ENCODE measurements at regions not wholly inside any gene's neighbourhood (a gene's known extent, or its start where the extent isn't known, plus 50 kb on each side); places are given as distances from the start of the nearest gene placed in this dataset.

DNA sequence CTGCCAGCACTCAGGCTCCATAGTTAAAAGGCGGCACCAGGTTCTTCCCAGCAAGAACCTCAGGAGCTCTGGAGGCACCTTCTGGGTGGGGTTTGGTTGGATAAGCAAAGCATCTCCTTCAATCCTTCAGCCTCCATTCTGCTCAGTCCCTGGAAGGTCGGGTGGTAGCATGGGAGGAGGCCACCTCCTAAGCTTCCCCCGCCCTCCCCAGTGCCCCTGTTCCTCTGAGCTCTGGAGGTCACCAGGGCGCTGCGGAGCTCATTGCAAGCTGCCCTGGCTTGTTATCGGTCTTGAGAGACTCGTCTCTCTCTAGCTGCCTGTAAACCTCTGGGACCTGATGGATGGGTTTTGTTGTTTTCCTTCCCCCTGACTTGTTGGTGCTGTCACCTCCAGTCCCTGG, 124.8 kb downstream of the RPLP1 start:
- no peak for DNase-seq

DNA sequence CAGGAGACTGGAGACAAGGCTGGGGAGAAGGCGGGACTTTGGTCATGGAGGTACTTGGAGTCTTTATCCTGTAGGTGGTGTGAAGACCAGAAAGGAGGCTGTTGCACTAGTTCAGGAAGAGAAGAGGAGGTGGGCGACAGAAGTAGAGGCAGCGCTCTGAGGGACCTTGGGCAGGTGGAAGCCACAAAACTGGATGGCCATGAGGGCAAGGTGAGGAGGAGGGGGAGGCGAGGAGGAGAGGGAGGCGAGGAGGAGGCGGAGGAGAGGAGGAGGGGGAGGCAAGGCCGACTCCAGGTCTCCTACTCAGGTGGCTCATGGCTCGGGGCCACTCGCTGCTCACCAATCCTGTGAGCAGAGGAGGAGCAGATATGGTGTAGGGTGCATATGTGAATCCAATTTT, 125.6 kb downstream of the RPLP1 start:
- DNase-seq: no peak

DNA sequence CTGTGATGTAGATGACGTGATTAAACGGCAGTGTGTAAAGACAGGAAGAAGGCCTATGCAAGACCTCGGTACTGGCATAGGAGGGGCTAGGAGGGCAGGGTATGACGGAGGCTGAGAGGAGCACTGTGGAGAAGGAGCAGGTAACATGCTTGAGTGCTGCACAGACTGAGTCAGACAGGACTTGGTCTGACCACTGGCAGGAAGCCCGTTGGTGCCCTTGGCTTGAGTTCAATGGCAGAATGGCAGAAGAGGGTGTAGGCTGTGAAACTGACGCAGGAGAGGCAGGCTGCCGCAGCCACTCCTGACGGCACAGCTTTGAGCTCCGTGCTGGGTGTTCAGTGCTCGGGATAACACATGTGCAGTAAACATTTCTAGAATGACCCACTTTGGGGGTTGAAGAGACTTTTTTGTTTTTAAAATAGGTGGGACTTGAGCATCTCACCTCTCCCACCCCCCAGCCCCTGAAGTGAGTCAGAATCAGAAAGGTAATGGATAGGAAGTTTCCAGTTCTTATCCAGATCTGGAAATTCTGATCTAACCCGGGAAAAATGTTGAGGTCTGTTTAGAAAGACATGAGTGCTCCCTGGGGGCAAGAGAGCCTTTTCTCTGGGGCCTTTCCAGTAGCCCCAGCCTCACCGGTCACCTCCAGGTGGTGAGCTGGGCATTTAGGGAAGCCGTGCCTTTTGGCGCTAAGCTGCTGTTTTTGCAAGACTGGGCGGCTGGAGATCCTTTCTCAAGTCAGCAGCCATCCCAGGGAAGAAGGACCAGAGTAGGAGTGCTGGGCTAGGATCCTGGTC, 126.4 kb downstream of the RPLP1 start:
- DNase-seq: no peak

DNA sequence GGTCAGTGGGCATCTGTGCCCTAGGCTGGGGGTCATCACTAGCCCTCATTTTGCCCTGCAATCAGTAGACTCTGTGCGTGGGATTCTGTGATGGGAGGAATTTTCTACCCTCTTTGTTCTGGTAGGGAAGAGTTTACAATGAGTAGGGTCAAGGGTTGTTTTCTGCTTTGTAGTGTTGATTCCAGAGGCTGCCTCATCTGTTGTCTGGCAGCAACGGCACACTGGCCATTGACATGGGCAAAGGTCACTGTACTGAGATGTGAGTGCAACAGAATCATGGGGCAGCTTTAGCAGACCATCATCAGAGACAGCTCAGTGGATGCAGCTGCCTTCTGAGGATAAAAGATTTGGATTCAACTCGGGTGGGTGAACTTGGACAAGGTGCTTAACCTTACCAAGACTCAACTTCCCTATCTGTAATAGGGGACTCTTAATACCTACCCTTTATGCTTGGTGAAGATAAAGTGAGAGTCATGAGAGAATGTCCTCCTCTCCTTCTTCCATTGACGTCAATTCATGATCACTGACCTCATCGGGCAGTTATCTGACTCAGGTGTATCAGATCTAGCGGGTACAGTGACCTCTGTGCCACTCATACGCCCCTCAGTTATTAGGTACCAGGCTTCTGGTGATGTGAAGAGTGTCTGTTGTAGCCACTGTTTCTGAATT, 127.5 kb downstream of the RPLP1 start:
- no peak for DNase-seq

DNA sequence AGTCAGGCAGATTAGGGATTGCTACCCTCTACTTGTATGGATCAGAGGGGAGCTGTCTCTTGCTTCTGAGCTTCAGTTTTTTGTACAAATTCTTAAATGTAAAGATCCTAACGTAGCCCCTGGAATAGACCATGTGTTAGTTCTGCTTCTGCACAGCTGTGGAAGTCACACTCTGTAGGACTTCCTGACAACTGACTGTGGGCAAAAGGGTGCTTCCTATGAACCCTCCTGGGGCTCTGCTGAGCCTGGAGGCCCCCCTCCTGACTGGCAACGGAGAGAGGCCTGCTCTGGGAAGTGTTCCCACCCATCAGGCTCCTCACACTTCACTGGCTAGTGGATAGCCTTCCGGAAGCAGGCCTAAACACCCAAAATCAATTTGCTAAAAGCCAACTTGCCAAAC, 131.0 kb downstream of the RPLP1 start:
- DNase-seq: no peak

DNA sequence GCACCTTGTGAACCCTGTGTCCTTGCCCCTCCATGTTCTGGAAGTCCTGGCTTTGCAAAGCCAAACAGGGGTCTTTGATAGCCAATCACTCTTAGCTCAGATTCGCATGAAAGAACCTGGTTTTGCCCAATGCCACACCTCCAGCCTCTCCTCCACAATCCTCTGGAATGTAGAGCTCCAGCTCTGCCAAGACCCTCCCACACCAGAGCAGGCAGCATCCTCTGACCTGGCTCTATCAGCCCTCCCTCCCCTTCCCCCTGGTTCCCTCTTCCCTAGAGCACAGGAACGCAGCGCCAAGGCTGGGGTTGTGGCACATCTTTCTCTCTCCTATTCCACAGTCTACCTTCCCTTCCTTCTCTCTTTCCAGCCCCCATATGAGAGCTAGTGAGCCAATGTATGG, 133.3 kb downstream of the RPLP1 start:
- DNase-seq: no peak

DNA sequence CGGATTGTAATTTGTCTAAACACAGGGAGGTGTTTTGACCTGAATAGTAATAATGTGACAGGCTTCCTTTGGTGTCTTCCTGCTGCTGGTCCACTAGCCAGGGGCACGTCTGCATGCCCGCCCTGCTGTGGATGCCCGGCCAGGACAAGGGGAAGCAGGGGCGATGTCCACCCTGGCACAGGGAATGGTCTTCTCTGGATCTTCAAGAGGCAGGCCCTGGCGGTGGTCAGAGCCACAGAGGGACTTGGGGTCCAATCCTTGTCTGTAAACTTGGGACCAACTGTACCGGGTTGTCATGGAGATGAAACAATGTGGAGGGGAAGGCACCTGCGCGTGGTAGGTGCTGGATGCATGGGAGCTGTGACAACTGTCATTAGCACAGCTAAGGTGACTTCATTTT, 134.1 kb downstream of the RPLP1 start:
- no peak for DNase-seq

DNA sequence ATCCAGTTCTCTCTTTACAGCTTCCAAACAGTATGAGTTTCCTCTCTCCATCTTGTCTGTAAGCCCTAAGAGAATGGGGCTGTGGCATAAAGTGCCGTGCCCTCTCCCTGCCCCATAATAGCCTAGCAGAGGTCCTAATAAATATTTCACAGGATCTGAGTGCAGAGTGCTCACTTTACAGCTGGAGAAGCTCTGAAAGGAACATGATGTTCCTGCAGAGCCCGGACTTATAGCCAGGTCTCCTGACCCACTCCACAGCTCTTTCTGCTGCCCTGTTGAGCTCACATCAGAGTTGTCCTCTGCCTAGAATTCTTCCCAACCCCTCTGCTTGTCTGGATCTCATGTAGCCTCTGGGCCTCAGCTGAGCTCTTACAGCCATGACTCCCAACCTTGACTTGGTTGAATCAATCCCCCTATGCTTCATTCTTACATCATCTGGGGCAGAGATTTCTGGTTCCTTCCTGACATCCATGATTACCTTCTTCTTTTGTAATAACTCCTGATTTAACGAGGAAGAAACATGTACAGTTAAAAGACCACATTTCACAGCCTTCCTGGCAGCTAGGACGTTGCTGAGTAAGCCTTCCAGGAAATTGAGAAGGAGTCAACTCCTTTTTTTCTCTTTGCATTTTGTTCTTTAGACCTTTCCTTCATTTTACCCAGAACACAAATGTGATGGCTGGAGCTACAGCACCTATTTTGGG, 135.3 kb downstream of the RPLP1 start:
- DNase-seq: no peak

DNA sequence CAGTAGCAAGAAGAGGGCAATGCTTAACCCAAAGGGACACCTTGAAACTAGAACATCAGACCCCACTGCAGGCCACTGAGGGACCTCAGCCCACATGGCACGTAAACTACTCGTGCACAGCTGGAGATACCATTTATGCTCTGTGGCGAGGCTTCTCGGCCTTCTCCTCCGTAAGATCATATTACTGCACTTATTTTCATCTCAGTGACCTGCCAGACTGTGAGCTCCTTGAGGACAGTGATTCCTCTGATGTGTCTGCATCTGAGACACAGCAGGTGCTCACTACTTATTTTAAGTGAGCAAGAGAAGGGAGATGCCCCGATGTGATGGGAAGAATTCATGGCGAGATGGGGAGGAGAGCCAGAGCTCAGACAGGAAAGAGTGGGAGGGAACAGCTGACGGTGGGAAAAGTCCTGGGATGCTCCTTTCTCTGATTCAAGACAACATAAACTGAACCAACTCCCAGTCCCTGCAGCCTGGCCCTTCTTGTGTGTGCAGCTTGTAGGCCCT, 137.6 kb downstream of the RPLP1 start:
- DNase-seq: no peak

DNA sequence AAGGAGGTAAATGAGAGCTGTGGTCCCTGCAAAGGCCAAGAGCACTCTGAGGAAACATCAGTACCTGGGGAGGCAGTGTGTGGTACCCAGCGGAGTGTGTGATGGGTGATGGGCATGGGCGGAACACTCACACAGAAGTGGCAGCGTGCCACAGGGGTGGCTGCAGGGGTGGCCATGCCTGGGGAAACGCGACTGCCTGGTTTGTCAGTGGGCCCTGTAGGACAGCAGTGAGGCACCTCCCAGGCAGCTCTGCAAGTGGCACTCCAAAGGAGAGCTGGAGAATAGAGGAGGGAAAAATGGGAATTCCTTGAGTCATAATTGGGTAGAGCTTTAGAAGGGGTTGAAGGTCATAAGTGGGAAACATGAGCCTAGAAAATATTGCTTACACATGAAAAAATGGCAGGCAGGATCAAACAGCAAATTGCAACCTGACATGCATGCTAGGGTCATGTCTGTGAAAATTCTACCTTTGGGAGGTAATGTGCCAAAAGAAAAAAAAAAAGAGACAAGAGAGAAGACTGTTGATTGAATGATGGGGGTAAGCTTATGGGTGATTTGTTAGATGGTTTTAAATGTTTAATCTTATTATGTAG, 138.4 kb downstream of the RPLP1 start:
- DNase-seq: no peak

DNA sequence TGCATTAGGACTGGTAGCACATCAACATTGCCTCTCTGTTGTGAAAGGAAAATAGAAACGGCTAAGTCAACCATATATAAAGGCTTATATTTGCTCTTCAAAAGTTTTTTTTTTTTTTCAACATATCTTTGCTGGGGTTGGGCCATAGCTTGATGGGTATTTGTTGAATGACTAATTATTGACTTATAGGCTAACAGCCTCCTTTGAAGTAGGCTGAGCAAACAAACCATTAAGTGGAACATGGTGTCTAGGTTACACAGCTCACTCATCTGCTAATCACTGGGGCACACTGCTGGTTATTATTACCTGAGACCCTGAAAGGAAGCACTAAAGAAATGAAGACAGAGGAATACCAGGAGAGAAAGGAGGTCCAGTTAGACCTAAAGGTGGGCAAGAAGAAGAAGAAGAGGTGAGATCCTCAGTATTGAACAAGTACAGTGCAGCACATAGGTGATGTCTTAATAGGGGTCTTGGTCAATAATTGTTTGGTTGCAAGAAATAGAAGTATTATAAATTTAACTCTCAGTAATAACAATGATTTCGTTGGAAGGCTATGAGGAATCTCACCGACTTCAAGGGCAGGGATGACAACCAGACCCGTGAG, 139.4 kb downstream of the RPLP1 start:
- DNase-seq: no peak

DNA sequence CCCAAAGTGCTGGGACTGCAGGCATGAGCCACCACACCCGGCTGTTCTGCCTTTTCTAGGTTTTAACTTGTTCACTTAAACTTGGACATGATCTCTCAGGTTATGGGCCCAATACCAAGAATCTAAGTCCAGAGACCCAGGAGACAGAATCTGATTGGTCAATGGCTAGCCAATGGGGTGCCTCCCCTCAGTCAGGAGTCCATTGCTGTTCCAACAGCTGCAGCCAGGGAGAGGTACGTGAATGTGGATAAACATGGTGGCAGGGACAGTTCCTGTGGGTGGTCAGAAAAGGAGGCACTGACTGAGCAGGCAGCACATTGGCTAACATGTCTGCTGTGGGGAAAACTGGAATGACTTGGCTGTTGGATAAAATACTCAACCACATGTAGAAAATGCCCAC, 140.3 kb downstream of the RPLP1 start:
- no peak for DNase-seq

DNA sequence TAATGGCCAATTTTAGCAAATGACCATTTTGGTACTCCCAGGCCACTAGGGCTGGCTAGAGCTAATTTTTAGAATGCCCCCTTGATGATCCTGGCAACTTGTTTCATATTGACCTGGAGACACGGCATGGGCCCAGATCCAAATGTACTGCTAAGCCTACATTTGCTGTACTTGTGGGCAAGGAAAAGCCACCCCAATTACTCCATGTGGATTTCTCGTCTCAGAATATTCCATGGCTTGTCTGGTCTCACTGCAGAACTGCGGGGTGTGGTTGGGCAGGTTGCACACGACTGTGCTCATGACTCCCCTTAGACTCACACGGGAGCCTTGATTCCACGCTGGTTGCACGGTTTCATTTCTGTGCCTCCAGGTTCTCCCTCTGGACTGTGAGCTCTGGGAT, 140.9 kb downstream of the RPLP1 start:
- DNase-seq: no peak

DNA sequence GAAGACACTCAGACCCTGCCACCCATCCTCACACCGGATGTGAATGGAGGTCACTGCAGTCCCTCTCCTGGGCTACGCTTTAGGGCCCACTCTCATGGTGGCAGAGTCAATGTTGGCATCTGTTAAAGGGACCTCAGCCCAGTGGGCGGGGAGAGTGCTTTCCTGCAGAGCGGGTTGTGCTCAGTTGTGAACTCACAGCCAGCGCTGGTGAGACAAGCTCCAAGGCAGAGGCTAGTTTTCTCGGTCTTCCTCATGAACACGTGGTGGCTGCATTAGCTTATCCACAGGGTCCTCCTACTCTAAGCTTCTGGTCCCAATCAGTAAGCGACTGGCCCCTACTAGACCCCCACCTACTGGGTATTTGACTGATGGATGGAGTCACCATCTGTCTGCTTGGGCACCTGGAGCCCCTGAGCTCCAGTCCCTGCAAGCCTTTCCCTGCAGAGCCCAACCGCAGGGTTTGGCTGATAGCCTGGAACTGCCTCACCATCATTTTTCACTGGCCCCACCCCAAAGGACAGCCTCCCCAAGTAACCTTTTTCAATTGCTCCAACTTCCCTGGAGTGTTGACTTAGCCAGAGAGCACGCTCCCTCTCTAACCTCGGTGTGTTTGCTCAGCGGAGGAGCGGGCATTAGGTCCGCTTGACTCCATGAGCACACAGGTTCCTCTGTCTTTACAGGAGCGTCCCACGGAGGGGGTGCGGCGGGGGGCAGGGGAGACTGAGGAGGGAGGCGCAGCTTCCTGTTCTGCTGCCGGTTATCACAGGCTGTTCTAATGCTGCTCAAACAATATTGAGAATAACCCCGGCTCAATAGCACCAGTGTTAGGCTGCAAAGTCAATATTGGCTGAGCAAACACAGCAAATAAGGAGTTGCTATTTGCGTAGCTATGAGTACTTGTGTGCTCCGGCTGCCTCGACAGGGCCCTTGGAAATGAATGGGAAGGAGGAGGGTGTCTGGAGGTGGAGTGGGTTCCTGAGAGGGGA, 141.7 kb downstream of the RPLP1 start:
- no peak for DNase-seq

DNA sequence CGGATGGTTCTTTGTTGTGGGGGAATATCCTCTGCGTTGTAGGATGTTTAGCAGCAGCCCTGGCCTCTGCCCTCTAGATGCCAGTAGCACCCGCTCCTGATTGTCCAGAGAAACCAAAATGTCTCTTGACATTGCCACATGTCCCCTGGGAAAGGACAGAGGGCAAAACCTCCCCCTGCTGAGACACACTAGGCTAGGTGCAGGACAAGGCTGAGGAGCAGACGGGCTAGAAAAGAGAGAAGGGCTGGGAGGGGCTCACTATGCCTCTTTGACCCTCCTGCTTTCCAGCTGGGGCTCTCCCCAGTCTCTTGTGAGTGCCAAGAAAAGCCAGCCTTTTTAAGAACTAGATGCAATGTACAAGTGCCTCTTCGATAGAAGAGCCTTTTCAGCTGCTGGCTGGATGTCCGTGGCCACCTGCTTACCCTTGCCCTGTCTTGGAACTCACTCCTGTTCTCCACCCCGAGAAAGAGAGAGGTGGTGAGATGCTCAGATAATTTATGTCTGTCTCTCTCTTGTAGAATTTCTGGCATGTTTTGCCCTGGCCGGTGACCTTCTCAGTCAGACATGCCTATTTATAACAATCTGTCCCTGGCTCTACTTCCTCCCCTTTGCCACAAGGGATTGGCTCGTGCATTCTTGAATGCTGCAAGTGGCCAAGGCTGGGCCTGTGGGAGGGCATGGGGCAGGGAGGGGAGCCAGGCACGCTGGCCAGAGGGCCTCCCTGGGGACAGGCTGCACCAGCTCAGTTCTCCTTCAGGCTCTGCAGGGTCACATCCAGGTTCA, 142.6 kb downstream of the RPLP1 start:
- DNase-seq: no peak

DNA sequence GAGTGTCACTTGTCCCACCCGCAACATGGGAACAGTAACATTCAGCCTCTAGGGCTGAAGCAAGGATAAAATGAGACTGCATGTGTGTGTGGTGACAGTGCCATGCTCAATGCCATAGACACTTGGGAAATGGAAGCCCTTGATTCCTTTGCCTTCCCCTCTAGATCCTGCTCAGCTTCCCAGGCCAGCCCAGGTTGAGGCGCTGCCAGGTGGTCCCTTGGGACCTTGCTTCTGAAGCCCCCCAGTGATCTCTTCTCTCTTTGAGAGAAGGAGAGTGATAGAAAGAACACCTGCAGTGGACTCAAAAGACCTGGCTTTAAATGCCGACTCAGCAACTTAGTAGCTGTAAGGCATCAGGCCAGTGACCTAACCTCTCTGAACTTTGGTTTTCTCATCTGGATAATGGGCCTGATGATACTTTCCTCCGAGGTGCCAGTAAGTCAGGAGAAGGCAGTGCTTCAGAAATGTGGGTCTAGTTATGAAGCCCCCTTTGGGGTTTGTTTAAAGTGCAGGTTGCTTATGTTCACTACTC, 144.5 kb downstream of the RPLP1 start:
- no peak for DNase-seq

DNA sequence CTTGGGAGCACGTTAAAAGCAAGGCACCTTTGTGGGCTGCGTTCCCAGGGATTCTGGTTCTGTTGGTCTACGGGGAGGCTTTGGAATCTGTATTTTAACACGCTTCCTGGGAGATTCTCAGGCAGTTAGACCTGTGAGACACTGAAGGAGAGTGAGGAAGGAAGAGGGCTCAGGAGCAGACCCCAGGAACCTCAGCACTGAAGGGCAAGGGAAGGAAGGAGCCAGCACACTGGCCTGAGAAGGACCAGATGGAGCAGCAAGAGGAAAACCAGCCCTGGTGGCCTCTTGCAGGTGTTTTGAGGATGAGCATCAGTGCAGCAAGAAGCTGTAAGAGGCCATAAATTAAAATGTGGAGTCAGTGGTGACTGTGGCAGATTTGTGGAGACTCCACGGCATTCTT, 146.7 kb downstream of the RPLP1 start:
- no peak for DNase-seq

DNA sequence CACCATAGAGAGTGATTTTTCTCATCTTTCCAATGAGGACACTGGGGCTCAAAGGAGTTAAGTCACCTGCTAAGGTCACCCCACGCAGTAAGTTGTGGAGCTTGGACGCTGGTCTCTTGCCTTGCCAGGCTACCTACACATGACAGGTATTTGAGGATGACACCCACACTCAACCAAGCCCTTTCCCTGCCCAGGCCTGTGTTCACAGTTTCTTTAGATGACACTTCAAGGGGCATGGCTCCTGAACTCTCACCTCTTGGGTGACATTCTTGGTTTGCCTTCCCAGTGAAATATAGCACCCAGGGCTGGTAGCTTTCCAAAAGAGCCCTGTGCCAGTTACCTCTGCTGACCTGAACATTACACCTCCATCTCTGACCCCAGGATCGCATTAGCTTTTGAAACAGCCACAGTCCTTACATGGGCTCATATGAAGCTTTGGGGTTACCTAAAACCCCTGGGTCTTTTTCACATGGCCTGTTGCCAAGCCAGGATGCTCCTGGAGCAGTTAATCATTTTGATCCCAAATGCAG, 148.0 kb downstream of the RPLP1 start:
- DNase-seq: no peak

DNA sequence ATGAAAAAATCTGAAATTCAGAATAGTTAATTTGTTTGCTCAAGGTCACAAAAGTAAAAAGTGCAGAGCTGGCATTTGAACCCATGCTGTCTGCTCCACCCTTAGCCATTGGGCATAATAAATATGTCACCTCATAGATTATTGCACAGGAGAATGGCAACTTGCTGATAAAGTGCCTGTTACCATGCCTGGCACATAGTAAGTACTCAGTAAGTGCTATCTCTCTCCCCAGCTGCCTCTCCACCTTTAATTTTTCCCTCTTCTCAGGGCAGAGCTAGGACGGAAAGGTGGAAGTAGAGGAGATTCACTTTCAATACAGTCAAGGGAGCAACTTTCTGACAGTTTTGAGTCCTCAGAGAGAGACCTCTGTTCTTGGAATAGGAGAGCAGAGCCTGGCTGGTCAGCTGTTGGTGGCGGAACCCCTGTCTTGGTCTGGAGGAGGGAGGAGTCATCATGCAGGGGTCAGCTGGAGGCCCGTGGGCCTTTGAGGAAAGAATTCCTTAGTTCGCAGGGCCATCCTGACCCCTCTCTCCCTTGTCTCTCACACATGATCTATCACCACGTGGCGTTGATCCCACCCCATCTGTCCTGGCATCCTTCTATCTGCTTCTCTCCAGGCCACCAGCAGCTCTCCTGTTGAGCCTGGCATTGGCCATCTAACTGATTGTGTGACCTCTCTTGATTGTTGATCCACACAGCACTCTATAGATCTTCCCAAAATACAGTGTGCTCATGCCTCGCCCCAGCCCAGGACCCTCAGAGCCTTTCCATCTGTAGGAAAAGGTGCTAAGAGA, 149.3 kb downstream of the RPLP1 start:
- no peak for DNase-seq
